Astrocyte (in vitro differentiated cells and primary cell): ENCODE measurements at regions not wholly inside any gene's neighbourhood (a gene's known extent, or its start where the extent isn't known, plus 50 kb on each side); places are given as distances from the start of the nearest gene placed in this dataset.

Source experiments
- EZH2 ChIP-seq: IDR thresholded peaks from 2 replicates; pipeline ENCODE4 v1.6.1; 2012; ENCODE audit warnings: mild to moderate bottlenecking, low read length, inconsistent platforms; ENCODE audit not compliant: insufficient read depth
- TF ChIP-seq, protein P1 (sequence below): IDR thresholded peaks from 2 replicates; pipeline ENCODE4 v1.5.1; 2011; ENCODE audit warnings: low read depth, mild to moderate bottlenecking, inconsistent platforms, low read length, moderate library complexity; ENCODE audit not compliant: insufficient read depth

DNA sequence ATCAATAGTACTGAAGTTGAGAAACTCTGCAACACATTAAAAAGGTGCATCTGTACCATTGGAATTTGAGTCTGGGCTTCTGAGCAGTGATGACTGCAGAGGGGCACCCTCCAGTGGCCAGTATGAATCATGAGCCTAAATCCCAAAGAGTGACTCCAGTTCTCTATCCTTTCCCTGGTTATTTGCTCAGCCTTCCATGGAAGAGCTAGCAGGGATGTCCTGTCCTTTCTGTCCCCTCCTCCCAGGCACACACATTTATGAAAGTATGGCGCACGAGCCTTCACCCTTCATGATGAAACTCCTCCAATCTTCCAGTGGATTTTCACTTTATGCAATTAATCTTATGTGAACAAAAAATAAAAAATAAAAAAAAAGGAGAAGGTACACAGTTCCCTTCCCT lies 81.0 kb downstream of the ESM1 start:
- TF ChIP-seq, protein P1, sequence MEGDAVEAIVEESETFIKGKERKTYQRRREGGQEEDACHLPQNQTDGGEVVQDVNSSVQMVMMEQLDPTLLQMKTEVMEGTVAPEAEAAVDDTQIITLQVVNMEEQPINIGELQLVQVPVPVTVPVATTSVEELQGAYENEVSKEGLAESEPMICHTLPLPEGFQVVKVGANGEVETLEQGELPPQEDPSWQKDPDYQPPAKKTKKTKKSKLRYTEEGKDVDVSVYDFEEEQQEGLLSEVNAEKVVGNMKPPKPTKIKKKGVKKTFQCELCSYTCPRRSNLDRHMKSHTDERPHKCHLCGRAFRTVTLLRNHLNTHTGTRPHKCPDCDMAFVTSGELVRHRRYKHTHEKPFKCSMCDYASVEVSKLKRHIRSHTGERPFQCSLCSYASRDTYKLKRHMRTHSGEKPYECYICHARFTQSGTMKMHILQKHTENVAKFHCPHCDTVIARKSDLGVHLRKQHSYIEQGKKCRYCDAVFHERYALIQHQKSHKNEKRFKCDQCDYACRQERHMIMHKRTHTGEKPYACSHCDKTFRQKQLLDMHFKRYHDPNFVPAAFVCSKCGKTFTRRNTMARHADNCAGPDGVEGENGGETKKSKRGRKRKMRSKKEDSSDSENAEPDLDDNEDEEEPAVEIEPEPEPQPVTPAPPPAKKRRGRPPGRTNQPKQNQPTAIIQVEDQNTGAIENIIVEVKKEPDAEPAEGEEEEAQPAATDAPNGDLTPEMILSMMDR = peak; percentile 65
- no peak for TF ChIP-seq EZH2
